Endothelial cell of umbilical vein (primary cell): ENCODE measurements at regions not wholly inside any gene's neighbourhood (a gene's known extent, or its start where the extent isn't known, plus 50 kb on each side); places are given as distances from the start of the nearest gene placed in this dataset.

Experiments used
- BruUV-seq: library from RNA; stranded (reverse); fragments of 400-500 nt; replicated peaks from 2 replicates; lab custom pipeline; 2021; lab: Mats Ljungman, UMichigan
- CTCF ChIA-PET: fragments of 300-600, 350-600 bp; sonication (Branson Sonifier 250); formaldehyde crosslinking; loops from one replicate; lab custom pipeline; 2021; ENCODE audit warnings: antibody characterized with exemption, inconsistent platforms; lab: Charles Lee
- POLR2A ChIA-PET: fragments of 300-600, 350-600 bp; sonication (Branson Sonifier 250); formaldehyde crosslinking; loops from one replicate; lab custom pipeline; 2021; ENCODE audit warnings: antibody characterized with exemption, inconsistent platforms; lab: Charles Lee
- DNase-seq: peaks from one replicate; pipeline ENCODE4 v3.0.0-alpha.2; 2011; ENCODE audit warnings: low read depth, low spot score
- FAIRE-seq: peaks from 2 replicates; lab custom pipeline; 2011; peaks lifted over from hg19 to GRCh38; lab: Jason Lieb, UNC
- H2AFZ ChIP-seq: 2 replicates; pipeline ENCODE4 v1.6.0; 2012; ENCODE audit warnings: low read depth, low read length, control low read depth, inconsistent platforms
- H3K27ac ChIP-seq: 2 replicates; pipeline ENCODE4 v1.5.1; 2011; ENCODE audit warnings: low read depth, mild to moderate bottlenecking, control low read depth, low read length, moderate library complexity; ENCODE audit not compliant: insufficient read depth
- H3K27me3 ChIP-seq, 2 experiments: 2 replicates each; pipeline versions ENCODE4 v1.6.0 to v1.6.1; 2011; ENCODE audit warnings: low read length in 2 of 2, mixed read lengths in 1 of 2; ENCODE audit not compliant: control insufficient read depth in 2 of 2, insufficient read depth in 2 of 2
- H3K36me3 ChIP-seq, 2 experiments: 2 replicates in 1 of 2; 3 replicates in 1 of 2; pipeline ENCODE4 v1.5.1; 2011; ENCODE audit warnings: low read length in 2 of 2, mild to moderate bottlenecking in 1 of 2, moderate library complexity in 1 of 2; ENCODE audit not compliant: control insufficient read depth in 2 of 2, insufficient read depth in 2 of 2; ENCODE audit errors: extremely low read depth in 1 of 2
- H3K4me1 ChIP-seq: 3 replicates; pipeline ENCODE4 v1.5.1; 2011; ENCODE audit warnings: mild to moderate bottlenecking, low read length; ENCODE audit not compliant: control insufficient read depth, insufficient read depth; ENCODE audit errors: extremely low read depth
- H3K4me2 ChIP-seq: 2 replicates; pipeline ENCODE4 v1.6.1; 2011; ENCODE audit warnings: low read length, control low read depth, mixed read lengths; ENCODE audit not compliant: insufficient read depth
- H3K4me3 ChIP-seq, 3 experiments: fragments of 200-600 bp in 1 of 3; sonication (generic), shearing (Covaris generic) in 1 of 3; replicated peaks in 1 of 3; 2 replicates each; pipeline ENCODE4 v1.5.1; 2011 to 2016; ENCODE audit warnings: control low read depth in 3 of 3, low read length in 3 of 3, mild to moderate bottlenecking in 2 of 3, inconsistent platforms in 1 of 3, low read depth in 1 of 3, moderate library complexity in 1 of 3; ENCODE audit not compliant: insufficient read depth in 1 of 3
- H3K79me2 ChIP-seq: 2 replicates; pipeline ENCODE4 v1.6.0; 2012; ENCODE audit warnings: low read length, inconsistent platforms; ENCODE audit not compliant: control insufficient read depth, insufficient read depth
- H3K9ac ChIP-seq: replicated peaks from 2 replicates; pipeline ENCODE3; 2011; ENCODE audit warnings: low read length, control low read depth; ENCODE audit not compliant: insufficient read depth; ENCODE audit errors: extremely low read depth
- H3K9me1 ChIP-seq: replicated peaks from 3 replicates; pipeline ENCODE4 v1.6.0; 2011; ENCODE audit warnings: mild to moderate bottlenecking, low read length; ENCODE audit not compliant: control insufficient read depth, insufficient read depth; ENCODE audit errors: extremely low read depth
- H3K9me3 ChIP-seq: replicated peaks from 2 replicates; pipeline ENCODE4 v1.5.1; 2012; ENCODE audit warnings: low read length, inconsistent platforms; ENCODE audit not compliant: control insufficient read depth, insufficient read depth
- H4K20me1 ChIP-seq: replicated peaks from 2 replicates; pipeline ENCODE3; 2011; ENCODE audit warnings: mild to moderate bottlenecking, low read length; ENCODE audit not compliant: control insufficient read depth, insufficient read depth; ENCODE audit errors: extremely low read depth
- CTCF ChIP-seq, 2 donors: IDR thresholded peaks; 1 replicate in 1 of 2; 2 replicates in 1 of 2; pipeline ENCODE4 v1.5.1; 2011; ENCODE audit warnings: low read length in 2 of 2, mild to moderate bottlenecking in 2 of 2, moderate library complexity in 2 of 2, control low read depth in 1 of 2, inconsistent platforms in 1 of 2, low read depth in 1 of 2; ENCODE audit not compliant: insufficient read depth in 1 of 2; ENCODE audit errors: extremely low read depth in 1 of 2
- EZH2 ChIP-seq: IDR thresholded peaks from 2 replicates; pipeline ENCODE4 v1.6.1; 2012; ENCODE audit warnings: borderline replicate concordance, low read depth, mild to moderate bottlenecking, moderate library complexity, low read length, inconsistent platforms; ENCODE audit not compliant: severe bottlenecking
- FOS ChIP-seq: IDR thresholded peaks from 2 replicates; pipeline ENCODE4 v1.6.1; 2011; ENCODE audit warnings: mild to moderate bottlenecking, low read length, moderate library complexity, borderline replicate concordance; ENCODE audit not compliant: insufficient read depth
- GATA2 ChIP-seq: IDR thresholded peaks from 2 replicates; pipeline ENCODE4 v1.7.0; 2011; ENCODE audit warnings: low read depth, mild to moderate bottlenecking, moderate library complexity, mixed read lengths, low read length; ENCODE audit not compliant: insufficient read length, insufficient read depth
- JUN ChIP-seq: IDR thresholded peaks from 2 replicates; pipeline ENCODE4 v1.6.1; 2011; ENCODE audit warnings: borderline replicate concordance, low read depth; ENCODE audit not compliant: insufficient read length, insufficient read depth
- MAX ChIP-seq: IDR thresholded peaks from 2 replicates; pipeline ENCODE4 v1.6.1; 2011; ENCODE audit not compliant: insufficient read depth, insufficient read length
- MYC ChIP-seq: IDR thresholded peaks from one replicate; pipeline ENCODE4 v1.6.1; 2011; ENCODE audit warnings: mild to moderate bottlenecking, low read depth, low read length
- POLR2A ChIP-seq: IDR thresholded peaks from 2 replicates; pipeline ENCODE4 v1.6.1; 2012; ENCODE audit warnings: low read depth, mild to moderate bottlenecking, control low read depth, low read length
- POLR2AphosphoS5 ChIP-seq: IDR thresholded peaks from 2 replicates; pipeline ENCODE4 v1.6.1; 2012; ENCODE audit warnings: low read depth, mild to moderate bottlenecking, control low read depth, low read length, moderate library complexity; ENCODE audit not compliant: insufficient read depth
- dilution Hi-C: fragments of 300-500 bp; cut with MboI; formaldehyde crosslinking; loops from one replicate; pipeline ENCODE4 v1.15.0; 2019; ENCODE audit warnings: low sequenced_read_pairs; ENCODE audit not compliant: extremely low pct_ligation_motif_present
- intact Hi-C: fragments of 100-400 bp; cut with micrococcal nuclease; formaldehyde crosslinking; loops from one replicate; pipeline ENCODE4 v1.10.0; 2022

DNA sequence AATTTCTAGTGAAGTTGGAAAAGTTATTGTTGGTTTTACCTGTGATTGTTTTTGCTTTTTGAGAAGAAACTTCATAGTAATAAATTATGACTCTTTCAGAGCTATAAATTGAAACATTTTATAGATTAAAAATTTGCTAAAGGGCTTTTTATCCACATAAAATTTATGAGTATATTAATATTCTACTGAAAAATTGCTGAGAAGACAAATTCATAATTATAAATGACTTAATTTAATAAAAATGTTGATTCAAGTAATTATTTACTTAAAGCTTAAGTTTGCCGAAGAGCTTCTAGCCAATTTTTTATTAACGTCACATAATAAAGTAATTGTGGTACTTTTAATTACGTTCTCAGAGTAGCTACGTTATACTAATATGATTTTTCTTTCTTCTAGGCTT is 761.7 kb downstream of the DNAJB9 start:
- CTCF ChIA-PET: no interaction called here
- POLR2A ChIA-PET: no interaction called here
- no peaks in the 10 kb centered on the region for H3K9me3 ChIP-seq

More for the DNA sequence above, 761.7 kb downstream of the DNAJB9 start:
- FAIRE-seq: no peak
- Histone ChIP-seq H3K9me1 (no peaks in the 10 kb centered on the region), H3K4me3 (no peak overlapping the region), H3K27me3 (no peaks in the 10 kb centered on the region), H3K4me2 (no peak overlapping the region), H4K20me1 (no peaks in the 10 kb centered on the region), H3K79me2 (no peaks in the 10 kb centered on the region), H3K27ac (no peak overlapping the region), H3K4me1 (no peaks in the 10 kb centered on the region), H3K36me3 (no peaks in the 10 kb centered on the region), H2AFZ (no peak overlapping the region), H3K9ac (no peak overlapping the region)
- TF ChIP-seq MAX: no peak
- no peak for TF ChIP-seq MYC
- TF ChIP-seq CTCF (IDR thresholded peaks at IDR 0.05; ENCODE audit: extremely low read depth in 1 of 2, insufficient read depth in 1 of 2, low read depth in 1 of 2, low read length in 2 of 2): no peak
- TF ChIP-seq GATA2: no peak
- no peak for TF ChIP-seq POLR2A
- no peak for TF ChIP-seq JUN
- no peak for TF ChIP-seq FOS
- TF ChIP-seq EZH2: no peak
- TF ChIP-seq POLR2AphosphoS5: no peak
- DNase-seq: no peak
- no TSS peak for BruUV-seq
- intact Hi-C loops: no loop called here
- dilution Hi-C loops: no loop called here
